Vagina (tissue), 2 donors: ENCODE measurements at regions not wholly inside any gene's neighbourhood (a gene's known extent, or its start where the extent isn't known, plus 50 kb on each side); places are given as distances from the start of the nearest gene placed in this dataset.

Source experiments
- CTCF ChIP-seq, 3 experiments: fragments of 450-650 bp in 2 of 3; fragments of 200-600 bp in 1 of 3; sonication (generic) in 1 of 3; IDR thresholded peaks; one replicate each; pipeline ENCODE4 v1.5.1; 2017 to 2019; ENCODE audit warnings: antibody characterized with exemption in 3 of 3, mild to moderate bottlenecking in 2 of 3, moderate library complexity in 2 of 3
- POLR2A ChIP-seq, 2 donors: fragments of 450-650 bp; IDR thresholded peaks; one replicate each; pipeline ENCODE4 v1.6.1; 2017; ENCODE audit warnings: antibody characterized with exemption in 2 of 2, mild to moderate bottlenecking in 2 of 2, moderate library complexity in 2 of 2
- POLR2AphosphoS5 ChIP-seq, 2 donors: sonication (generic); formaldehyde crosslinking; IDR thresholded peaks; one replicate each; pipeline ENCODE4 v1.9.0; 2017; ENCODE audit warnings: antibody characterized with exemption in 2 of 2, mild to moderate bottlenecking in 2 of 2, low read depth in 1 of 2; ENCODE audit not compliant: insufficient read depth in 1 of 2

- TF ChIP-seq CTCF (IDR thresholded peaks at IDR 0.05) (no peak), POLR2A (IDR thresholded peaks at IDR 0.05) (no peak), POLR2AphosphoS5 (IDR thresholded peaks at IDR 0.05; ENCODE audit: insufficient read depth in 1 of 2, low read depth in 1 of 2) (no peak)
These were observed 123.7 kb upstream of the SPRED1 start for GRCh38 chr15:38128921-38129320.
